ENCODE measurements at regions not wholly inside any gene's neighbourhood (a gene's known extent, or its start where the extent isn't known, plus 50 kb on each side); places are given as distances from the start of the nearest gene placed in this dataset.

DNA sequence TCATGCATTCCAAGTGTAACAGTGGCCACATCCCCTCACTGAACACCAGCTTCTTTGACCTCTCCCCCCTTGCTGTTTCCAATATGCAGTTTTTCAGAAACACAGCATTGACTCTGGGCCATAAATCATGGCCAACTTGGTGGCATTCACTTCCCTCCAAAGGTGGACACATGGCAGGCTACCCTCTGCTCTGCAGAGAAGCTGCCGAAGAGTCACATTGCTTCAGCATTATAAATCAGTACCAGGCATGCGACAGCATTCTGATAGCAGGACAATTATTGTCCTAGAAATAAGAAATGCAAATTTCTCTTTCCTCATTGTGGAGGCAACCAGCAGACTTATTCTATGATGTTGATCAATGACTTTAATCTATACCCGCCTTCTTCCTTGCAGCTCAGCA, 475.4 kb upstream of the GHITM start:
- DNase-seq = no peak

GRCh38 chr10:83666762-83667161, 472.5 kb upstream of the GHITM start:
- DNase-seq = no peak

DNA sequence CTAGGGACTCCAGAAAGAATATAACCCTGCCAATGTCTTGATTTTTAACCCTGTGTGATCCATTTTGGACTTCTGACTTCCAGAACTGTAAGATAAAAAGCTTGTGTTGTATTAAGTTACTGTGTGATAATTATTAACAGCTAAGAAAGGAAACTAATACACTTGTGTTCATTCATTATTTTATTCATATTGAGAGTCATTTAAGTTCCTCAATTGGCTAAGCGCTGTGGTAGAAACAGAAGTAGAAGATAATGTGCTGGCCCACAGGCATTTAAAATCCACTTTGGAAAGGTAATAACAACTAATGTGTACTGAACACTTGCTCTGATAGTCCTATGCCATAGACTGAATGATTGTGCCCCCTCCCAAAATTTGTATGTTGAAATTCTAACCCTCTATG, 471.7 kb upstream of the GHITM start:
- DNase-seq = no peak

- DNase-seq = no peak
These were observed 466.0 kb upstream of the GHITM start for GRCh38 chr10:83673316-83673715.

GRCh38 chr10:83677795-83678194, 461.5 kb upstream of the GHITM start:
- DNase-seq = peak in 1 of 3 donors; percentile 5

DNA sequence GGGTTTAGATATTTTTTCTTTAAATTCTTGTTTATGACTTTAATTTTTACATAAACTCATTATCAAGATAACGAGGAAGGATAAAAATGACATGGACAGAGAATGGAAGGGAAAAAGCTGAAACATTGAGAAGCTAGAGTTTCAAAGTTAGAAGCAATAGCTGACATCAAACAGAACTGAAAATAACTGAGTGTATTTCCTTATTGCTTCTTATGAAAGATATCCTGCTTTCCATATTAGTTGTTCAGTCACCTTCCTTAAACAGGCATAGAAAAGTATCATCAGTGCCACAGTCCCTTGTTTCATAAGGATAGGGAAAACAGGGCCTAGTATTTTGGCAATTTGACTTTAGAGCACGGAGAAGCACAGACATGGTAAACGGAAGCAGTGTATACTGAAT, 460.5 kb upstream of the GHITM start:
- DNase-seq = no peak

- no peak for DNase-seq
These were observed 458.8 kb upstream of the GHITM start for GRCh38 chr10:83680470-83680891.

DNA sequence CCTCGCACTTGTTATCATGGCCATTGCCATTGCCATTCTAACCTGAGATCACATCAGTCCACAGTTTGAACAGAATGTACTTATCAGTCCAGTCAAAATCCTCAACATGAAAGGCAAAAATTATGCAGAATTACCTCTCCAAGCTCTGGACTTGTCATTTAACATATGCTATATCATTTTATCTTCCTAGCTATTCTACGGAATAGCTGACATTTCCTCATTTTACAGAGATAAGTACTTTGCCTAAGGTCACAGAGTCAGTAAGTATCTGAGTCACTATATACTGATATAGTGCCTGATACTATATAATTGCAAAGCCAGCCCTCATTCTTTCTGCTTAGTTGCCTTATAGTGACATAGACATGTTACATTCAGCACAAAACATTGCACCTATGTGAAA, 456.9 kb upstream of the GHITM start:
- DNase-seq = no peak

DNA sequence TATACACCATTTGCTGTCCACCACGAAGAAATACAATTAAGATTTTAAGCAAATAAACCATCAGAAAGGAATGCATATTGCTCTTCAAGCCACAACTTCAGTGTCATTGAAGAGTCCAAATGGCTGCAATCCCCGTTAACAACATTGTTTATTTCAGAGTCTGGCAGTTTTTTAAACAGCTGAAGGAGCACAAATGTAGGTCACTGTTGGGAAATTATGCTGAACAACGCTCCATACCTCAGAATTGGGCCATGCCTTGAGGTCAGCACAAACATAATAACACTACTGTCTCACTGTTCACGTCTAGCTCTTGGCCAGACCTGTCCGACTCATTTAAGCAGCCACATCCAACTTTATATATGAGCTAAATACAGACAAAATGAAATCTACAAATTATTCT, 453.9 kb upstream of the GHITM start:
- no peak for DNase-seq

GRCh38 chr10:83691791-83692596, 447.3 kb upstream of the GHITM start:
- DNase-seq = no peak

GRCh38 chr10:83698899-83699298, 440.4 kb upstream of the GHITM start:
- DNase-seq = no peak

DNA sequence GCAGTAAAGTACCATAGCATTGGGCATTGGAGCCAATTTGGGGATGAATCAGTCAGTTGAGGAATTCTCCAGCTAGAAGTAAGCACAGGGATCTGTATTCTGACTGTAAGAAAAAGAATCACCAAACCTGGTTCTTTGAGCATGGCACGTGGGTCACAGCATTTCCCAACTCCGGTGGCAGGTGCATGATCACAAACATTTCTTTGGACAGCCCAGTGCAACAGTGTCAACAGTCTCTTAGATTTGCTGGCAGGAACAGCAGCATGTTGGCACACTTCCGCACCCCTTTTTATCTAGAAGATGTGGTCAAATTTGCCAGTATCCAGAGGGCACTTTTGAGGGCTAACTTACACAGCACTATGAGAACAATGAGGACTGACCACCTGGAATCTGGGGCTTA, 437.5 kb upstream of the GHITM start:
- DNase-seq = no peak

DNA sequence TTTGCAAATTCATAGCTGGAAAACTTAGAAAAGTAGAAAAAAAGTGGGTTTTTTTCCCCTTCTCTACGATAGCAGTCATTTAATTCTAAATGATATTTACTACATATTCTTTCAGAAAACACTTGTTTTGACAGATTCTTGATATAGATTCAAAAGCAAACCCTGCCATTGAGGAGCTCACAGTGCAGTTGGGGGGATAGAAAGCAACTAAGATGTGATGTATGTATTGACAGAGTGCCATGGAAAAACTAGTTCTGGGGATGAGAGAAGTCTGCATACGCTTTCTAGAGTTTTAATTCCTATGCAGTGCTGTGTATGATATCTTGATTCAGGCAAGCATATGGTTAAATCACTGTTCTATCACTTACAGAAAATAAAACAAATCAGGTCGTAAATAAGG, 436.6 kb upstream of the GHITM start:
- no peak for DNase-seq

DNA sequence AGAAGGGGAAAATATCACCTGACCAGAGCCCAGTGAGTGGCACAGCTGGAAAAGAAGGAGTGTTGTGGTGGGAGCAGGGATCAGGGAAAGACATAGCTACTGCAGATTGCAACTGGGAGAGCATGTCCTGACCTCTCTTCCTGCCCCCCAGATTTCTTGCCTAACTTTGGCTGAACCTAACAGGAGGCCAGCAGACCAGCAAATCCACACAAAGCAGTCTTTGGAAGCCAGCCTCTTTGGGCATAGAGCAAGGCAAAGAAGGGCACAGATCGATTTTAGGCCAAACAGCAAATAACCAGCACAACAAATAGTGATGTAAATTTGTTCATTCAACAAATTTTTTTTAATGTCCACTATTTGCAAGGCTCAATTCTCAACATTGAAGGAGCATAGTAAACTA, 433.2 kb upstream of the GHITM start:
- no peak for DNase-seq

DNA sequence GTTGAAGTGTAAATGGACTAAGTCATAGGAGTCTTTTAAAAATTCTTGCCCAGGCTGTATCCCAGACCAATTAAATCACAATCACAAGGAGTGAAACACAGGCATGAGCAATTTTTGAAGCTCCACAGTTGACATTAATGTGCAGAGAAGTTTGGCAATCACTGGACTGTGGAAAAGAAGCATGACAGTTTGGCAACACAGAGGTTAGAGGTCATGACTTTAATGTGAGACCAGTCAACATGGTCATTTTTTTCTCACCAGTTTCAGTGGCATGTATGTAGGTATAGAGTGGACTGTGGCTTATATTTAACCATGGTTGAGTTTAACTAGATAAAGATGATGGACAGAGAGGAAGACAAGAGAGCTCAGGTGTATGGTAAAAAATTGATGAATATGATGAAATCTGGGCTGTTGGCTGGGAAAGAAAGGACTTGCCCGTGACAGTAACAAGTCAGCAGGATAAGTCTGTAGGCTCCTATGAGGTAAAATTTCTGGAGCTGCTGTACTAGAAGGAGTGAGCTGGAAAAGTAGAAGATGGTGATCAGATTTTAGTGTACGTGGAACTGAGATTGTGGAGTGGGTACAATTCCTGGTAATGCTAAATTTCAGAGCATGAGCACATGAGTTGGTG, 432.2 kb upstream of the GHITM start:
- no peak for DNase-seq

GRCh38 chr10:83713423-83713822, 425.9 kb upstream of the GHITM start:
- DNase-seq = no peak

- DNase-seq = peak in 1 of 3 donors; percentile 20
These were observed 416.2 kb upstream of the GHITM start for GRCh38 chr10:83723080-83723479.

DNA sequence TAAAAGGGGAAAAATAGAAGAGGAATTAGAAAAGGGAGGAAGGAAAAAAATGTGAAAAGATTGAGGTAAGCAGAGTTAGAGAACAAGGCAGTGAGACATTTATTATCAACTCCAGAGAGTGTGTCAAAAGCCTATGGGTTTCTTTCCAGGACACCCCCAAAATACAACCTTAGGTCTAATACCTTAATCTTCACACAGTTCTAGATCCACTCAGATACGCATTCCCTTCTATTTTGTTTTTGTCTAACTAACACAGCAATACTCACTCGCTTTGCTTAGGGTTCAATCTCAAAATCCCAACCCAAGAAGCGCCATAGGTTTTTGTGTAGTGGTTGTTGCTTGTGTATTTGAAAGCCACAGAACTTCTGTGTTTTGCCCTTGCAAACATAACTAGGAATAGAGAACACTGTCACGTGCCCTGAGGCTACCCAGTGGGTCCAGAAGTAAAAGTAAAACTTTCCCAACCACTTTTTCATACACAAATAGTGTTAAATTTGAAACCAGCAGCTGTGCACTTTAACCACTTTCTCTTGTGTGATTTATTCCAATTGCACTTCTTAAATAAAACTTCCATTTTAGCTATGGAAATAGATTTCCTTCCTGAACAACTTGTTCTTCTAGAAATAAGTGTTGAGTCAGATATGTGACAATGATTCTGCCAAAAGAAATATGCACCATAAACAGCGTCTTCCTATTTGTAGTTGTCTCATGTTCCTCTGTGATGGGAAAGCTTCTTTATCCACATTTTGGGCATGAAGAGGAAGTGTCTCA, 414.7 kb upstream of the GHITM start:
- DNase-seq = no peak

GRCh38 chr10:83725567-83725966, 413.7 kb upstream of the GHITM start:
- no peak for DNase-seq

- DNase-seq = no peak
These were observed 405.0 kb upstream of the GHITM start for GRCh38 chr10:83734278-83734677.

GRCh38 chr10:83736008-83736407, 403.3 kb upstream of the GHITM start:
- peak in 1 of 3 donors; percentile 39 for DNase-seq

DNA sequence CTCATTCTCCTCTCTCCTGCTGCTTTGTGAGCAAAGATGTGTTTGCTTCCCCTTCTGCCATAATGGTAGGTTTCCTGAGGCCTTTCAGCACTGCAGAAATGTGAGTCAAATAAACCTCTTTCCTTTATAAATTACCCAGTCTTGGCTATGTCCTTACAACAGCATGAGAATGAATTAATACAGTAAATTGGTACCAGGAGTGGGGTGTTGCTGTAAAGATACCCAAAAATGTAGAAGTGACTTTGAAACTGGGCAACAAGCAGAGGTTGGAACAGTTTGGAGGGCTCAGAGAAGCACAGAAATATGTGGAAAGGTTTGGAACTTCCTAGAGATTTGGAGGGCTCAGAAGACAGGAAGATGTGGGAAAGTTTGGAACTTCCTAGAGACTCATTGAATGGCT, 388.7 kb upstream of the GHITM start:
- no peak for DNase-seq

DNA sequence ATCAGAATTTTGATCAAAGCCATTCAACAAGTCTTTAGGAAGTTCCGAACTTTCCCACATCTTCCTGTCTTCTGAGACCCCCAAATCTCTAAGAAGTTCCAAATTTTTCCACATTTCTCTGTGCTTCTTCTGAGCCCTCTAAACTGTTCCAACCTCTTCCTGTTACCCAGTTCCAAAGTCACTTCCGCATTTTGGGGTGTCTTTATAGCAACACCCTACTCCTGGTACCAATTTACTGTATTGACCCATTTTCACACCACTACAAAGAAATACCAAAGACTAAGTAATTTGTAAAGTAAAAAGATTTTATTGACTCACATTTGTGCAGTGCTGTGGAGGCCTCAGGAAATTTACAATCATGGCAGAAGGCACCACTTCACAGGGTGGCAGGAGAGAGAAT, 385.8 kb upstream of the GHITM start:
- no peak for DNase-seq
